ENCODE measurements at regions not wholly inside any gene's neighbourhood (a gene's known extent, or its start where the extent isn't known, plus 50 kb on each side); places are given as distances from the start of the nearest gene placed in this dataset.

- TF ChIP-seq CTCF (IDR thresholded peaks at IDR 0.05; ENCODE audit: control insufficient read depth, extremely low read depth, insufficient read depth) = no peak
- DNase-seq (ENCODE audit: low read depth) = no peak
- no peak overlapping the region for H3K4me3 ChIP-seq (ENCODE audit: low read depth, low read length)
Measured at GRCh38 chr5:3742750-3743149, 147.1 kb downstream of the IRX1 start.

- TF ChIP-seq CTCF (IDR thresholded peaks at IDR 0.05; ENCODE audit: control insufficient read depth, extremely low read depth, insufficient read depth) = no peak
- no peak for DNase-seq (ENCODE audit: low read depth)
- H3K4me3 ChIP-seq (ENCODE audit: low read depth, low read length) = no peak overlapping the region
Measured at GRCh38 chr5:3751846-3752245, 156.2 kb downstream of the IRX1 start.

GRCh38 chr5:3778000-3778550 lies 182.4 kb downstream of the IRX1 start:
- DNase-seq (ENCODE audit: low read depth) = no peak
- H3K4me3 ChIP-seq (ENCODE audit: low read depth, low read length) = no peak overlapping the region
- no peak for TF ChIP-seq CTCF (IDR thresholded peaks at IDR 0.05; ENCODE audit: control insufficient read depth, extremely low read depth, insufficient read depth)

GRCh38 chr5:3778945-3779344 lies 183.3 kb downstream of the IRX1 start:
- H3K4me3 ChIP-seq (ENCODE audit: low read depth, low read length) = no peak overlapping the region
- no peak for DNase-seq (ENCODE audit: low read depth)
- no peak for TF ChIP-seq CTCF (IDR thresholded peaks at IDR 0.05; ENCODE audit: control insufficient read depth, extremely low read depth, insufficient read depth)

- H3K4me3 ChIP-seq (ENCODE audit: low read depth, low read length) = no peak overlapping the region
- TF ChIP-seq CTCF (IDR thresholded peaks at IDR 0.05; ENCODE audit: control insufficient read depth, extremely low read depth, insufficient read depth) = no peak
- no peak for DNase-seq (ENCODE audit: low read depth)
Measured at GRCh38 chr5:3780278-3780677, 184.6 kb downstream of the IRX1 start.

- DNase-seq (ENCODE audit: low read depth) = no peak
- H3K4me3 ChIP-seq (ENCODE audit: low read depth, low read length) = no peak overlapping the region
- no peak for TF ChIP-seq CTCF (IDR thresholded peaks at IDR 0.05; ENCODE audit: control insufficient read depth, extremely low read depth, insufficient read depth)
Measured at GRCh38 chr5:3780907-3781306, 185.3 kb downstream of the IRX1 start.

- DNase-seq (ENCODE audit: low read depth) = no peak
- no peak overlapping the region for H3K4me3 ChIP-seq (ENCODE audit: low read depth, low read length)
- TF ChIP-seq CTCF (IDR thresholded peaks at IDR 0.05; ENCODE audit: control insufficient read depth, extremely low read depth, insufficient read depth) = no peak
Measured at GRCh38 chr5:3784854-3785253, 189.2 kb downstream of the IRX1 start.

All from LNCaP clone FGC (cell line).